GM23338 (cell line): ENCODE measurements at regions not wholly inside any gene's neighbourhood (a gene's known extent, or its start where the extent isn't known, plus 50 kb on each side); places are given as distances from the start of the nearest gene placed in this dataset.

ENCODE experiments used
- ATAC-seq: fragments of 200-7000 bp; cut with Tn5 transposase; 3 replicates; pipeline ENCODE4 v1.9.1; 2020
- DNase-seq: peaks from one replicate; pipeline ENCODE4 v3.0.0-alpha.2; 2015; ENCODE audit warnings: low spot score
- H2AFZ ChIP-seq: fragments of 200-600 bp; sonication (generic); 2 replicates; pipeline ENCODE4 v1.8.0; 2016; ENCODE audit warnings: antibody characterized with exemption, mild to moderate bottlenecking, moderate library complexity
- H3F3A ChIP-seq: fragments of 200-600 bp; sonication (generic); replicated peaks from 2 replicates; pipeline ENCODE4 v1.8.0; 2017; ENCODE audit warnings: antibody characterized with exemption, mixed run types, low read depth
- H3K27ac ChIP-seq: fragments of 200-600 bp; sonication (generic); 2 replicates; pipeline ENCODE4 v1.6.1; 2016; ENCODE audit warnings: low read depth
- H3K27me3 ChIP-seq: fragments of 200-600 bp; sonication (generic); 2 replicates; pipeline ENCODE4 v1.8.0; 2016; ENCODE audit warnings: mild to moderate bottlenecking, mixed run types, moderate library complexity; ENCODE audit not compliant: insufficient read depth
- H3K36me3 ChIP-seq: fragments of 200-600 bp; sonication (generic); 2 replicates; pipeline ENCODE4 v1.8.0; 2016; ENCODE audit warnings: mild to moderate bottlenecking; ENCODE audit not compliant: insufficient read depth
- H3K4me1 ChIP-seq: fragments of 200-600 bp; sonication (generic); 2 replicates; pipeline ENCODE4 v1.8.0; 2016; ENCODE audit warnings: mild to moderate bottlenecking, moderate library complexity; ENCODE audit not compliant: insufficient read depth
- H3K4me2 ChIP-seq: fragments of 200-600 bp; sonication (generic); 2 replicates; pipeline ENCODE4 v1.7.1; 2017; ENCODE audit warnings: mixed run types
- H3K4me3 ChIP-seq: fragments of 200-600 bp; sonication (generic); 2 replicates; pipeline ENCODE4 v1.6.1; 2016; ENCODE audit warnings: mixed run types
- H3K79me2 ChIP-seq: fragments of 200-600 bp; sonication (generic); replicated peaks from 2 replicates; pipeline ENCODE4 v1.8.0; 2017; ENCODE audit warnings: mild to moderate bottlenecking; ENCODE audit not compliant: insufficient read depth
- H3K9me2 ChIP-seq: fragments of 200-600 bp; sonication (generic); 2 replicates; pipeline ENCODE4 v1.8.0; 2017; ENCODE audit not compliant: insufficient read depth
- H4K20me1 ChIP-seq: fragments of 200-600 bp; sonication (generic); replicated peaks from 2 replicates; pipeline ENCODE4 v1.8.0; 2017; ENCODE audit warnings: mild to moderate bottlenecking; ENCODE audit not compliant: insufficient read depth
- H3K27ac Mint-ChIP-seq: 2 replicates; pipeline ENCODE4 v1.8.0; 2020; ENCODE audit warnings: inconsistent platforms, mild to moderate bottlenecking, moderate library complexity, mixed read lengths
- H3K27me3 Mint-ChIP-seq: 3 replicates; pipeline ENCODE4 v1.8.0; 2022; ENCODE audit warnings: low read depth, mild to moderate bottlenecking, moderate library complexity, mixed read lengths, inconsistent platforms; ENCODE audit not compliant: insufficient read depth, poor library complexity
- H3K36me3 Mint-ChIP-seq: 3 replicates; pipeline ENCODE4 v1.8.0; 2021; ENCODE audit warnings: low read depth, mild to moderate bottlenecking, inconsistent platforms, moderate library complexity, mixed read lengths
- H3K4me1 Mint-ChIP-seq: 3 replicates; pipeline ENCODE4 v1.8.0; 2020; ENCODE audit warnings: mild to moderate bottlenecking, inconsistent platforms, mixed read lengths
- H3K4me3 Mint-ChIP-seq: 3 replicates; pipeline ENCODE4 v1.8.0; 2021; ENCODE audit warnings: moderate library complexity, mild to moderate bottlenecking, inconsistent platforms, mixed read lengths
- H3K9me3 Mint-ChIP-seq: 3 replicates; pipeline ENCODE4 v1.8.0; 2020; ENCODE audit warnings: moderate library complexity, mild to moderate bottlenecking, inconsistent platforms, mixed read lengths
- CREB1 ChIP-seq: fragments of 250-450 bp; sonication (Bioruptor Pico); IDR thresholded peaks from 2 replicates; pipeline ENCODE4 v1.5.0; 2020; ENCODE audit warnings: low read depth, mild to moderate bottlenecking, moderate library complexity
- EZH2 ChIP-seq: fragments of 200-600 bp; sonication (generic); IDR thresholded peaks from one replicate; pipeline ENCODE4 v1.8.0; 2017; ENCODE audit warnings: antibody characterized with exemption, mild to moderate bottlenecking, low read depth; ENCODE audit not compliant: unreplicated experiment
- EZH2phosphoT487 ChIP-seq: fragments of 200-600 bp; sonication (generic); IDR thresholded peaks from one replicate; pipeline ENCODE4 v1.8.1; 2018; ENCODE audit warnings: antibody characterized with exemption; ENCODE audit not compliant: unreplicated experiment
- JUNB ChIP-seq: IDR thresholded peaks from one replicate; pipeline ENCODE4 v1.6.1; 2016; ENCODE audit warnings: antibody characterized with exemption; ENCODE audit not compliant: unreplicated experiment
- NANOG ChIP-seq: IDR thresholded peaks from 2 replicates; pipeline ENCODE4 v1.6.1; 2016; ENCODE audit warnings: antibody characterized with exemption, borderline replicate concordance
- POLR2AphosphoS5 ChIP-seq: IDR thresholded peaks from 2 replicates; pipeline ENCODE4 v1.6.1; 2016; ENCODE audit warnings: antibody characterized with exemption, low read depth
- STAT1 ChIP-seq: IDR thresholded peaks from one replicate; pipeline ENCODE4 v1.6.1; 2016; ENCODE audit warnings: antibody characterized with exemption; ENCODE audit not compliant: unreplicated experiment
- ZNF114 ChIP-seq: fragments of 250-450 bp; sonication (Bioruptor Pico); IDR thresholded peaks from 2 replicates; pipeline ENCODE4 v1.5.0; 2020; ENCODE audit warnings: mild to moderate bottlenecking, moderate library complexity
- ZNF331 ChIP-seq: fragments of 250-450 bp; sonication (Bioruptor Pico); IDR thresholded peaks from 2 replicates; pipeline ENCODE4 v1.5.0; 2020; ENCODE audit warnings: low read depth, mild to moderate bottlenecking, moderate library complexity
- TF ChIP-seq, protein P1 (sequence below): fragments of 250-450 bp; sonication (Bioruptor Pico); IDR thresholded peaks from 2 replicates; pipeline ENCODE4 v1.5.0; 2020; ENCODE audit warnings: mild to moderate bottlenecking, moderate library complexity
- TF ChIP-seq, protein P2 (sequence below): IDR thresholded peaks from one replicate; pipeline ENCODE4 v1.6.1; 2018; ENCODE audit warnings: antibody characterized with exemption; ENCODE audit not compliant: unreplicated experiment
- TF ChIP-seq, protein P3 (sequence below): IDR thresholded peaks from 2 replicates; pipeline ENCODE4 v1.6.1; 2016; ENCODE audit warnings: antibody characterized with exemption
- TF ChIP-seq, protein P4 (sequence below), 2 experiments: fragments of 200-600 bp in 1 of 2; sonication (generic) in 1 of 2; conservative IDR thresholded peaks; 2 replicates each; pipeline versions ENCODE4 v1.5.1 to v1.6.1; 2016 to 2017; ENCODE audit warnings: antibody characterized with exemption in 2 of 2, low read depth in 2 of 2, mild to moderate bottlenecking in 2 of 2, moderate library complexity in 1 of 2

DNA sequence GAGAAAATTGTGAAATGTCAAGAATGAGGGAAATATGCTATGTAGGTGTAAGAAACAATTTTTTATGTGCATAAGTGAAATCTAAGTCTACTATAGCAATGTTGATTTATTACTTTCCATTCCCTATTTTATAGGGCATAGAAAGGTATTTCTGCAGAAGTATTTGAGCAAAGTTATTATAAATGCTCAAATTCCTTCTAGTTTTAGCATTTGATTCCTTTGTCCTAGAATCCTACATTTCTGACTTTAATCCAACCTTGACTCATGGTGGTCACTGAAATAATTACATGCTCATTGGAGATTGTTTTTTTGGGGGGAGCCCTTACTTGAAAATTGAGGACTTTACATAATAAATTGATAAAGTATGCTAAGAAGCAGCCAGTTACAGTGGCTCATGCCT is 716.6 kb upstream of the LUZP2 start:
- Histone ChIP-seq H3K79me2 (no peaks in the 10 kb centered on the region), H3K9me2 (no peaks in the 10 kb centered on the region), H2AFZ (no peak overlapping the region), H3K4me2 (no peak overlapping the region), H3K36me3 (no peaks in the 10 kb centered on the region), H3K27ac (no peak overlapping the region), H4K20me1 (no peaks in the 10 kb centered on the region), H3K27me3 (no peaks in the 10 kb centered on the region), H3K4me1 (peaks cover 3% of the 10 kb centered on the region; the same call in 1 of the 2 replicates), H3F3A (no peaks in the 10 kb centered on the region), H3K4me3 (no peak overlapping the region)
- Mint-ChIP-seq H3K36me3 (peaks cover 6% of the 10 kb centered on the region; the same call in 1 of the 3 replicates), H3K4me1 (no peaks in the 10 kb centered on the region), H3K27me3 (no peaks in the 10 kb centered on the region), H3K4me3 (no peak overlapping the region), H3K27ac (no peak overlapping the region), H3K9me3 (peaks cover 7% of the 10 kb centered on the region)
- no peak for ATAC-seq
- TF ChIP-seq, protein P1, sequence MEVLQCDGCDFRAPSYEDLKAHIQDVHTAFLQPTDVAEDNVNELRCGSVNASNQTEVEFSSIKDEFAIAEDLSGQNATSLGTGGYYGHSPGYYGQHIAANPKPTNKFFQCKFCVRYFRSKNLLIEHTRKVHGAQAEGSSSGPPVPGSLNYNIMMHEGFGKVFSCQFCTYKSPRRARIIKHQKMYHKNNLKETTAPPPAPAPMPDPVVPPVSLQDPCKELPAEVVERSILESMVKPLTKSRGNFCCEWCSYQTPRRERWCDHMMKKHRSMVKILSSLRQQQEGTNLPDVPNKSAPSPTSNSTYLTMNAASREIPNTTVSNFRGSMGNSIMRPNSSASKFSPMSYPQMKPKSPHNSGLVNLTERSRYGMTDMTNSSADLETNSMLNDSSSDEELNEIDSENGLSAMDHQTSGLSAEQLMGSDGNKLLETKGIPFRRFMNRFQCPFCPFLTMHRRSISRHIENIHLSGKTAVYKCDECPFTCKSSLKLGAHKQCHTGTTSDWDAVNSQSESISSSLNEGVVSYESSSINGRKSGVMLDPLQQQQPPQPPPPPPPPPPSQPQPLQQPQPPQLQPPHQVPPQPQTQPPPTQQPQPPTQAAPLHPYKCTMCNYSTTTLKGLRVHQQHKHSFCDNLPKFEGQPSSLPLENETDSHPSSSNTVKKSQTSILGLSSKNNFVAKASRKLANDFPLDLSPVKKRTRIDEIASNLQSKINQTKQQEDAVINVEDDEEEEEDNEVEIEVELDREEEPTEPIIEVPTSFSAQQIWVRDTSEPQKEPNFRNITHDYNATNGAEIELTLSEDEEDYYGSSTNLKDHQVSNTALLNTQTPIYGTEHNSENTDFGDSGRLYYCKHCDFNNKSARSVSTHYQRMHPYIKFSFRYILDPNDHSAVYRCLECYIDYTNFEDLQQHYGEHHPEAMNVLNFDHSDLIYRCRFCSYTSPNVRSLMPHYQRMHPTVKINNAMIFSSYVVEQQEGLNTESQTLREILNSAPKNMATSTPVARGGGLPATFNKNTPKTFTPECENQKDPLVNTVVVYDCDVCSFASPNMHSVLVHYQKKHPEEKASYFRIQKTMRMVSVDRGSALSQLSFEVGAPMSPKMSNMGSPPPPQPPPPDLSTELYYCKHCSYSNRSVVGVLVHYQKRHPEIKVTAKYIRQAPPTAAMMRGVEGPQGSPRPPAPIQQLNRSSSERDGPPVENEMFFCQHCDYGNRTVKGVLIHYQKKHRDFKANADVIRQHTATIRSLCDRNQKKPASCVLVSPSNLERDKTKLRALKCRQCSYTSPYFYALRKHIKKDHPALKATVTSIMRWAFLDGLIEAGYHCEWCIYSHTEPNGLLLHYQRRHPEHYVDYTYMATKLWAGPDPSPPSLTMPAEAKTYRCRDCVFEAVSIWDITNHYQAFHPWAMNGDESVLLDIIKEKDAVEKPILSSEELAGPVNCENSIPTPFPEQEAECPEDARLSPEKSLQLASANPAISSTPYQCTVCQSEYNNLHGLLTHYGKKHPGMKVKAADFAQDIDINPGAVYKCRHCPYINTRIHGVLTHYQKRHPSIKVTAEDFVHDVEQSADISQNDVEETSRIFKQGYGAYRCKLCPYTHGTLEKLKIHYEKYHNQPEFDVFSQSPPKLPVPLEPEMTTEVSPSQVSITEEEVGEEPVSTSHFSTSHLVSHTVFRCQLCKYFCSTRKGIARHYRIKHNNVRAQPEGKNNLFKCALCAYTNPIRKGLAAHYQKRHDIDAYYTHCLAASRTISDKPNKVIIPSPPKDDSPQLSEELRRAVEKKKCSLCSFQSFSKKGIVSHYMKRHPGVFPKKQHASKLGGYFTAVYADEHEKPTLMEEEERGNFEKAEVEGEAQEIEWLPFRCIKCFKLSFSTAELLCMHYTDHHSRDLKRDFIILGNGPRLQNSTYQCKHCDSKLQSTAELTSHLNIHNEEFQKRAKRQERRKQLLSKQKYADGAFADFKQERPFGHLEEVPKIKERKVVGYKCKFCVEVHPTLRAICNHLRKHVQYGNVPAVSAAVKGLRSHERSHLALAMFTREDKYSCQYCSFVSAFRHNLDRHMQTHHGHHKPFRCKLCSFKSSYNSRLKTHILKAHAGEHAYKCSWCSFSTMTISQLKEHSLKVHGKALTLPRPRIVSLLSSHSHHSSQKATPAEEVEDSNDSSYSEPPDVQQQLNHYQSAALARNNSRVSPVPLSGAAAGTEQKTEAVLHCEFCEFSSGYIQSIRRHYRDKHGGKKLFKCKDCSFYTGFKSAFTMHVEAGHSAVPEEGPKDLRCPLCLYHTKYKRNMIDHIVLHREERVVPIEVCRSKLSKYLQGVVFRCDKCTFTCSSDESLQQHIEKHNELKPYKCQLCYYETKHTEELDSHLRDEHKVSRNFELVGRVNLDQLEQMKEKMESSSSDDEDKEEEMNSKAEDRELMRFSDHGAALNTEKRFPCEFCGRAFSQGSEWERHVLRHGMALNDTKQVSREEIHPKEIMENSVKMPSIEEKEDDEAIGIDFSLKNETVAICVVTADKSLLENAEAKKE (CRISPR knock-in tag): no peak
- no peak for TF ChIP-seq EZH2
- TF ChIP-seq EZH2phosphoT487: no peak
- TF ChIP-seq CREB1 (CRISPR knock-in tag): no peak
- no peak for TF ChIP-seq POLR2AphosphoS5
- TF ChIP-seq, protein P2, sequence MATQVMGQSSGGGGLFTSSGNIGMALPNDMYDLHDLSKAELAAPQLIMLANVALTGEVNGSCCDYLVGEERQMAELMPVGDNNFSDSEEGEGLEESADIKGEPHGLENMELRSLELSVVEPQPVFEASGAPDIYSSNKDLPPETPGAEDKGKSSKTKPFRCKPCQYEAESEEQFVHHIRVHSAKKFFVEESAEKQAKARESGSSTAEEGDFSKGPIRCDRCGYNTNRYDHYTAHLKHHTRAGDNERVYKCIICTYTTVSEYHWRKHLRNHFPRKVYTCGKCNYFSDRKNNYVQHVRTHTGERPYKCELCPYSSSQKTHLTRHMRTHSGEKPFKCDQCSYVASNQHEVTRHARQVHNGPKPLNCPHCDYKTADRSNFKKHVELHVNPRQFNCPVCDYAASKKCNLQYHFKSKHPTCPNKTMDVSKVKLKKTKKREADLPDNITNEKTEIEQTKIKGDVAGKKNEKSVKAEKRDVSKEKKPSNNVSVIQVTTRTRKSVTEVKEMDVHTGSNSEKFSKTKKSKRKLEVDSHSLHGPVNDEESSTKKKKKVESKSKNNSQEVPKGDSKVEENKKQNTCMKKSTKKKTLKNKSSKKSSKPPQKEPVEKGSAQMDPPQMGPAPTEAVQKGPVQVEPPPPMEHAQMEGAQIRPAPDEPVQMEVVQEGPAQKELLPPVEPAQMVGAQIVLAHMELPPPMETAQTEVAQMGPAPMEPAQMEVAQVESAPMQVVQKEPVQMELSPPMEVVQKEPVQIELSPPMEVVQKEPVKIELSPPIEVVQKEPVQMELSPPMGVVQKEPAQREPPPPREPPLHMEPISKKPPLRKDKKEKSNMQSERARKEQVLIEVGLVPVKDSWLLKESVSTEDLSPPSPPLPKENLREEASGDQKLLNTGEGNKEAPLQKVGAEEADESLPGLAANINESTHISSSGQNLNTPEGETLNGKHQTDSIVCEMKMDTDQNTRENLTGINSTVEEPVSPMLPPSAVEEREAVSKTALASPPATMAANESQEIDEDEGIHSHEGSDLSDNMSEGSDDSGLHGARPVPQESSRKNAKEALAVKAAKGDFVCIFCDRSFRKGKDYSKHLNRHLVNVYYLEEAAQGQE: no peak
- TF ChIP-seq, protein P3, sequence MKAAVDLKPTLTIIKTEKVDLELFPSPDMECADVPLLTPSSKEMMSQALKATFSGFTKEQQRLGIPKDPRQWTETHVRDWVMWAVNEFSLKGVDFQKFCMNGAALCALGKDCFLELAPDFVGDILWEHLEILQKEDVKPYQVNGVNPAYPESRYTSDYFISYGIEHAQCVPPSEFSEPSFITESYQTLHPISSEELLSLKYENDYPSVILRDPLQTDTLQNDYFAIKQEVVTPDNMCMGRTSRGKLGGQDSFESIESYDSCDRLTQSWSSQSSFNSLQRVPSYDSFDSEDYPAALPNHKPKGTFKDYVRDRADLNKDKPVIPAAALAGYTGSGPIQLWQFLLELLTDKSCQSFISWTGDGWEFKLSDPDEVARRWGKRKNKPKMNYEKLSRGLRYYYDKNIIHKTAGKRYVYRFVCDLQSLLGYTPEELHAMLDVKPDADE: no peak
- TF ChIP-seq, protein P4, sequence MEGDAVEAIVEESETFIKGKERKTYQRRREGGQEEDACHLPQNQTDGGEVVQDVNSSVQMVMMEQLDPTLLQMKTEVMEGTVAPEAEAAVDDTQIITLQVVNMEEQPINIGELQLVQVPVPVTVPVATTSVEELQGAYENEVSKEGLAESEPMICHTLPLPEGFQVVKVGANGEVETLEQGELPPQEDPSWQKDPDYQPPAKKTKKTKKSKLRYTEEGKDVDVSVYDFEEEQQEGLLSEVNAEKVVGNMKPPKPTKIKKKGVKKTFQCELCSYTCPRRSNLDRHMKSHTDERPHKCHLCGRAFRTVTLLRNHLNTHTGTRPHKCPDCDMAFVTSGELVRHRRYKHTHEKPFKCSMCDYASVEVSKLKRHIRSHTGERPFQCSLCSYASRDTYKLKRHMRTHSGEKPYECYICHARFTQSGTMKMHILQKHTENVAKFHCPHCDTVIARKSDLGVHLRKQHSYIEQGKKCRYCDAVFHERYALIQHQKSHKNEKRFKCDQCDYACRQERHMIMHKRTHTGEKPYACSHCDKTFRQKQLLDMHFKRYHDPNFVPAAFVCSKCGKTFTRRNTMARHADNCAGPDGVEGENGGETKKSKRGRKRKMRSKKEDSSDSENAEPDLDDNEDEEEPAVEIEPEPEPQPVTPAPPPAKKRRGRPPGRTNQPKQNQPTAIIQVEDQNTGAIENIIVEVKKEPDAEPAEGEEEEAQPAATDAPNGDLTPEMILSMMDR (conservative IDR thresholded peaks at IDR 0.05; ENCODE audit: low read depth in 2 of 2): no peak
- no peak for TF ChIP-seq STAT1
- TF ChIP-seq ZNF114: no peak
- no peak for TF ChIP-seq NANOG
- TF ChIP-seq ZNF331: no peak
- no peak for TF ChIP-seq JUNB
- DNase-seq: no peak
